DMS53 treated with DMSO at 0.1 percent for 48 hours (cell line): ENCODE measurements at regions not wholly inside any gene's neighbourhood (a gene's known extent, or its start where the extent isn't known, plus 50 kb on each side); places are given as distances from the start of the nearest gene placed in this dataset.
A peak's percentile ranks its signal among the peaks of the same experiment; 100 is the strongest.

ENCODE experiments used
- DNase-seq: peaks from one replicate; lab custom pipeline; 2025; ENCODE audit not compliant: unreplicated experiment; lab: John Stamatoyannopoulos, UW

- peak; percentile 24 for DNase-seq
Measured at GRCh38 chr13:22082437-22083100, 411.7 kb downstream of the FGF9 start.

DNA sequence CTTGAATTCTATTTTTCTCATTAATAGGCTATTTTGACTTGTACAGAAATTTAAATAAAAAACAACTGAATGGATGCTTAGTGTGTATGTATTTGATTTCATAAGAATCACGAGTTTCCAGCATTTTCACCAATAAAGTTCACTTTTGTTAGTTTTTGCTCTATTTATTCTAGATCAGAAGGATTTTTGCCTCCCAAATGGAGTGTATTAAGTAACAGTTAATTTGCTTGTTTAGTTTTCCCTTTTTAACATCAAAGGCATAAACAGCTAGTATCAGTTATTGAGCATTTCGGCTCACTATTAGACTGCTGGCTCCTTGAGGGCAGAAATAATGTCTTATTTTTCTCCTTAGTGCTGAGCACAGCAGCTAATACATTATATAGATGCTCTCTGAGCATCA, 414.1 kb downstream of the FGF9 start:
- DNase-seq, result no peak

DNA sequence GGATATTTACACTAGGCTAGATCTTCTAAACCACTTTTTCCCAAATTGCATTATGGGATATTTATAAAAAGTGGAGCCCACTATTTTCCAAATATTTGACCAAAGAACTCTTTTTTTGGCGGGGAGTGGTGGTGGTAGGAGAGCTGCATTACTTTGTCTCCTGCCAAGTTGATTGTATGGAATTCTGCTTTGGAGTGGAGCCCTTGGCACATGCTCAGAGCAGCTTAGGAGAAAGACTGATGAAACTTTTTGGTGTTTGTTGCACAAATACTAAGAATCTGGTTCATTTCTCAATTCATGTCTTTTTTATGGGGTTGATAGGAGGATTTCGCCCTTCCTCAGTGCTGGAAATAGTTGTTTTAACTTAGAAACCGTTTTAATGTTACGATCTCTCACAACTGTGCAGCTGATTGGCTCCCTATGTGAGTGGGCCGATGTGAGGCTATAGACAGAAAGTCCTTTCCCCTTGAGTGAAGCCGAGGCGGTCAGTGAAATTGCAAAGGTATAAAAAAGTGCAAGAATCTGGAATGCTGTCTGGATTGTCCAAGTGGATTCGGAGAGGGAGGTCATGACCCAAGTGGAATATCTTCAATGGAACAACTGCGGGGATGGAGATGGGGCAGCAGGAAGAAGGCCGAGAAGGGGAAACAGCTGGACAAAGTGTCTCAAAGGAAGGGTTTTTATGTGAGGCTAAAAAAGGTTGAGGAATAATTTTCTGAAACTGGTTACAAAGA, 415.9 kb downstream of the FGF9 start:
- no peak for DNase-seq

DNA sequence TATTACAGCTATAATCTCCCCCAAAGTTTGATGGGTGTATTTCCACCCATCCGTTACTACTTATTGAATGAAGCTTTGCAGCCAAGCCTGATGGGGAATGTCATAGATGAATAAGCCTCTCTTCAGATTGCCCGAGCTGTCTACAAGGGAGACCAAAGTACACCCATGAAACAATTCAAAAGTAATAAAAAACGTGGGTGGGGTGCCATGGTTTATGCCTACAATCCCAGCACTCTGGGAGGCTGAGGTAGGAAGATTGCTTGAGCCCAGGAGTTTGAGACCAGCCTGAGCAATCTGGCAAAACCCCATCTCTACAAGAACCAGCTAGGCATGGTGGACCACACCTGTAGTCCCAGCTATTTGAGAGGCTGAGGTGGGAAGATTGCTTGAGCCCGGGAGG, 419.2 kb downstream of the FGF9 start:
- no peak for DNase-seq

DNA sequence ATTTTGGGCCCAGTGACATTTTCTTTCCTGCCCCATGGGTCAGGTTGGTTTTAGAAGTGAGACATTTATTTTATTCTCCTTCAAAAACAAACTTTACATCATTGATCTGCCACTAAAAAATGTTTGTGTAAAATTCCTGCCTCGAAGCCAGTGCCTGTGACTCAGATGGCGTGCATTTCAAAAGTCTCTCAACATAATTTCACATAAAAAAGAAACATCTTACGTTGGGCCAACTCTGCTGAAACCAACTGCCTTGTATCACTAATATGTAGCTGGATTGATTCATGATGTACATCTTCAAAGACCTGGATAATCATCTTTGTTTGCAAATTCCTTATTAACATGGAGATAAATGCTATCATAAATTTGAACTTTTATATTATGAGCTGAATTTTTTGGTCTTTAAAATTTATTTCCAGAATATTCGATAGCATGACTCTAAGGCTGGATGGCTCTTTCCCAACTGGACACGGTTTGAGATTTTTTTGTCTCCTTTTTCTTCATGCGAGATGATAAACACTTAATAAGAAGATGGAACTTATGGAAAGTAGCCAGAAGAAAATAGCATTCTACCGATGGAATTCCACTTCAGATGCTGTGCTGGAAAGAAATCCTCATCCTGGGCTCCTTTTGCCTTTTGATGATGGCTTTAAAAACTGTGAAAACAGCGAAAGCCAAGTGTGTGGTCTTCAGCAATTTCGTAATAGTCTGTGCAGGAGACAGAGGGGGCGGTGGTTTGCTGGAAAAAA, 420.5 kb downstream of the FGF9 start:
- DNase-seq, result no peak

DNA sequence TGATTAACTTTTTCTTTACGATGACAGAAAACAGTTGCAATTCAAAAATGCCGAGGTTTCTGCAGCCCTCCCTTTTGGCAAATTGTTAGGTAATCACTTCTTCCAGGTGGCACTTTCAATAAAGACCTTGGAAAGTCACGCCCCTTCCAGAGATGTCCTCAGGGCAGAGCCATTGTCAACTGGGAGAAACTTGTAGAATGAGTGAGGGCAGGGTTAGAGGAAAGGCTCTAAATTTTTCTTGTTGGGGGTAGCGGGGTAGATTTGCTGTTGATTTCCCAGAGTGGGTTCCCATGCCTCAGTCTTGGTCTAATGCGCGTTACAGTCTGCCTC, 421.1 kb downstream of the FGF9 start:
- no peak for DNase-seq

- DNase-seq, result no peak
Measured at GRCh38 chr13:22092791-22093560, 422.1 kb downstream of the FGF9 start.

GRCh38 chr13:22095794-22096193, 424.9 kb downstream of the FGF9 start:
- no peak for DNase-seq

DNA sequence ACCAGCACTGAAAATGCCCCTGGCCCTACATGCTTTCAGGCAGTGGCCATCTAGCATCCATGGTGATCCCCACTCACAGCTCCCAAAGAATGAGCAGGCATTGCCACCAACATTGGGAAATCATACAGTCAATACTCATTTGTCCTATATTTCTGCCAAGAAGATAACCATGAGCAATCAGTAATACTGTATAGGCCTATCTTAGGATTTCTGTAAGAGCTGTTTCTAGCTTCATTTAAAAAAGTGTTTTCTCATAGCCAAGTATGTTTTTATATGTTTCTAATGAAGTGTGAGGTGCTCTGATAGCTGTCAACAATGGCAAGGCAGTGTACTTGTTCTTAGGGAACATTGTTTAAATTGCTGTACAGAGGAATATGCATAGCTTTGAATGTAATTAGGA, 428.7 kb downstream of the FGF9 start:
- DNase-seq, result no peak

- DNase-seq, result no peak
Measured at GRCh38 chr13:22102271-22102670, 431.4 kb downstream of the FGF9 start.

DNA sequence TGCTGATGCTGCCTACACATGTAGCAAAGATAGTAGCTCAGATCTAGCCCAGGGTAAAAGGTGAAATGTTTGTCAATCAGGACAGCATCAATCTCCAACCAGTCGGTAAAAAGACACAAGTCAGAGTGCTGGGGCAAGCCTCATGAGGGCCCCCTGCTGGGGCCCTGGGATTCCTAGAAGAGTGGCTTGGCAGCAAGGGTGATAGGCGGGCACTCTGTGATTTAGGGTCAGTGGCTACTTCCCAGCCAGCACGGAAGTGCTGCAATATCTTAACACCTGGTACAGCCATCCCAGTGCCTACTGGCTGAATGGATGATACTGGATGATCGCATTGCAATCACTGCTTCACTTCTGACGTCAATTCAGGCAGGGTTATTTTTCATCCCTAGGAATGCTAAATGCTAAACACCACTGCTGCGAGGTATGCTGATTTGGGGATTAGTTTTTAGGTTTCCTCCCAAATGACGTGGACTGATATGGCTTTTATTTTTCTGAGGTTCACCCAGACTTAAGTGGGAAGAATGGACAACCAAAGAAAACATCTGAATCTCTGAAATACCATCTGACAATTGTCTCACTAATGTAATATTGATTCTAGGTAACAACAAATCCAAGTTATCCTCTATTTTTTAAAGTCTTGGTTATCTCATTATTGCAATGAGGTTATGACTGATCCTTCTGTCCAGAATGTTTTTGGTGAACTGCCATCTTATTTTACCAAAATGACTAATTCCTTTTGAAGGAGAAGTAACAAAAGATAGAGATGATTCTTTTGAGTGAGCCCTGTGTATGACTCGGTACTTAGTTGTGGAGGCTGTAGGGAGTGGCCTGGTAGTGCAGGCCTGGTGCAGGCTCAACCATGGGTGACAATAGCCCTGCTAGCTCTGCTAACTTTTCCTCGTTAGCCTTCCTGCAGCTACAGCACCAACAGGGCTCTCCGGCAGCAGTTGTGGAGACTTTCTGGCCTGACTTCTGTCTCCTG, 432.5 kb downstream of the FGF9 start:
- DNase-seq, result no peak

- no peak for DNase-seq
Measured at GRCh38 chr13:22106058-22106457, 435.2 kb downstream of the FGF9 start.

- peak; percentile 71 for DNase-seq
Measured at GRCh38 chr13:22107549-22107948, 436.7 kb downstream of the FGF9 start.

- no peak for DNase-seq
Measured at GRCh38 chr13:22108283-22108942, 437.5 kb downstream of the FGF9 start.

DNA sequence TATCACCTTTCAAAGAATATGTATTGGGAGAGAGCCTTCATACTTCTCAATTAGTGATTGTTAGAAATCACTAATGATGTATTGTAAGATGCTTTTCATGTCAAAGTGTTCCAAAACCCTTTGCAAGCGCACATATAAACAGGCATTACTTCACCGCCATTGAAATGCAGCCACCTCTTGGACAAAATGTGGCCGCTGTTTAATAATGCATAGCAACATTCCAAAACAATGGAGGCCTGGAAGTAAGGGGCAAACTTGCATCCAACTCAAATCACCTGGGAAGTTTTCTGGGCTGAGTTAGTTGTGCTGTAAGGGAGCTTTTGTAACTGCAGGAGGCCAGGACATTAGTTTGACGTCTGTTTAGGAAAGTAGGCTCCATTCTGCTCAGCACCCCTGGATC, 438.1 kb downstream of the FGF9 start:
- DNase-seq, result no peak

DNA sequence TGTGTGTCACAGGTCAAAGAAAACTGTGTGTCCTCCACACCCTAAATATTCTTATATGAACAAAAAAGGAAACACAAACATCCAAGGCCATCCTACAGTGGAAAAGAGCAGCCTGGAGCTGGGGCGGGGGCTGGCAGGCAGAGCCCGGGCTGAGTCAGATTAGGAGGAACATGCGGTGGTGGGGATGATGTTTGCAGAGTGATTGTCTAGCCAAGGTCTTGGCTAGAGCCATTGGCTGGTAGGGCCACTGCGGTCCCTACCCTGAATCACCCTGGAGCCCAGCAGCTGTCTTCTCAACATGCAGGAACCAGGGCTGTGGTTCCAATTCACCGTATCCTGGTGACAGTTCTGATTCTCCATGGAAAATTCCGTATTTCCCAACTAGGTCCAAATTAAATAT, 439.5 kb downstream of the FGF9 start:
- DNase-seq, result no peak

GRCh38 chr13:22111152-22111783, 440.4 kb downstream of the FGF9 start:
- no peak for DNase-seq

DNA sequence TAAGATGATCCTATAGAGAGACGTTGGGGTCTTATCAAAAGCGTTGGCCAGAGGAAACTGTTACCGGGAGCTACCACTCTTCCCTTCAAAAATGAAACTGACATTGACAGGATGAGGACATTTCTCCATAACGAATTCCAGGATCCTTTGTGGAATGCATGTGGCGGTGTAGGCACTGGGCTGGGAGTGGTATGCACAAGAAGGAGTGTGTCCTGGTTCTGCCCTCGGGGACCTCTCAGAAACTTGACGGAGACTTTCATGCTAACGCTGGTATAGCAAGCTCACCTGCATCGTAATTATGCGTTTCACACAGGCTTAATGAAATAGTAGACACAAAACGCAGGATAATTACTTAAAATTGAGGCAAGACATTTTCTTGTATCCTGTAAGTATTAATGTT, 441.1 kb downstream of the FGF9 start:
- no peak for DNase-seq

DNA sequence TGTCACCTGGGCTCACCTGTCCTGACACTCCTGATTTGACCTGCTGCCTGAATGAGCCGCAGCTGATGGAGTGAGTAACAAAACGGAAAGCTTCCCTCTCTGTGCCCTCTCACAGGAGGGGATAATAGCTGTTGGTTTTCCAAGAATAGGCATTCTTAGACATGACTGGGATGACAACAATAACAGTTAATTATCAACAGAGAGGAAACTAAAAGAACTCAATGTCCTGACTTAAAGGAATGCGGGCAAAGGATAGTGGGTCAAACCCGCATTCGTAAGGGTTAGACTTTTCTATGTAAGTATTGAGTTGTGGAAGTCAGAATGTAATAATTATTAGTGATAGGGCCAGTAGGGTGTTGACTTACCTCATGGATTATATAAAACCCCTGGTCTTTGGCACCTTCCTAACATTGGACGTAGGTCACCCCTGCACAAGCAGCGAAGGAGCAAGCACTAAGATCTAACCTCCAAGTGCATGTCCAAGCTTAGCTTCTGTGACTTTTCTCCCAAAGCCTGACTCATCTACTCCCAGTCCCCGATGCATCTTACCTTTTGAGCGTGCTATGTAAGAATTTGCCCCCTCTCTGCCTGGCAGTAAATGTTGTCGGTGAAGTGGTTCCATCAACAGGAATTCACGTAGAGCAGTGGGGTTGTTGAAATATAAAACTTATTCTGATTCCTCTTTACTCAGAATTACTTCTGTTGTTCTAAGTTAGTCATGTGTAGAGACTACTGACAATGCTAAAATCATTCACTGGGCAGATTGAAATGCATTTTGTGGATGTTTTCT, 442.3 kb downstream of the FGF9 start:
- no peak for DNase-seq
